ENCODE measurements at regions not wholly inside any gene's neighbourhood (a gene's known extent, or its start where the extent isn't known, plus 50 kb on each side); places are given as distances from the start of the nearest gene placed in this dataset.

GRCh38 chr14:43795600-43796228, 711.4 kb downstream of the FSCB start:
- no peak overlapping the region for H2BK120ac ChIP-seq (ENCODE audit: low read depth, low read length)
- no peak overlapping the region for H3K56ac ChIP-seq (ENCODE audit: extremely low read depth, insufficient read depth, low read length)
- no peak overlapping the region for H2AK5ac ChIP-seq (ENCODE audit: low read depth, low read length)
- no peak overlapping the region for H2BK5ac ChIP-seq (ENCODE audit: low read depth, low read length, poor library complexity, severe bottlenecking)
- H3K23ac ChIP-seq (ENCODE audit: low read depth, low read length), result no peak overlapping the region
- H3K4me2 ChIP-seq (ENCODE audit: low read depth, low read length), result no peak overlapping the region
- H3K18ac ChIP-seq (ENCODE audit: low read depth, low read length), result no peak overlapping the region
- no peaks in the 10 kb centered on the region for H4K20me1 ChIP-seq (ENCODE audit: insufficient read depth, low read length)
- H3K36me3 ChIP-seq (ENCODE audit: control insufficient read depth, insufficient read depth, low read length), result no peaks in the 10 kb centered on the region
- H3K27me3 ChIP-seq (ENCODE audit: control insufficient read depth, insufficient read depth, low read length), result no peaks in the 10 kb centered on the region
- ATAC-seq (ENCODE audit: low read depth) (no peak), DNase-seq (peak; percentile 0)
- no peaks in the 10 kb centered on the region for H3K79me1 ChIP-seq (ENCODE audit: low read depth in 1 of 2, low read length in 2 of 2)
- in situ Hi-C loops (cut with MboI; ENCODE audit: low sequenced_read_pairs) (no loop called here), intact Hi-C loops (cut with micrococcal nuclease) (no loop called here), dilution Hi-C loops (cut with HindIII; ENCODE audit: low sequenced_read_pairs, unreplicated experiment) (no loop called here)
- CTCF ChIA-PET, result no interaction called here
- H2BK20ac ChIP-seq (ENCODE audit: low read depth, low read length), result no peak overlapping the region
- H3K4me3 ChIP-seq (ENCODE audit: insufficient read depth, low read depth, low read length), result no peak overlapping the region
- POLR2A ChIA-PET (ENCODE audit: unreplicated experiment), result no interaction called here
- no peak for TF ChIP-seq RCOR1 (IDR thresholded peaks at IDR 0.05; ENCODE audit: insufficient replicate concordance, low read length)
- no peak for TF ChIP-seq POLR2A (IDR thresholded peaks at IDR 0.05; ENCODE audit: low read depth, low read length)
- TF ChIP-seq CTCF (conservative IDR thresholded peaks at IDR 0.05; ENCODE audit: low read depth, low read length), result peak; percentile 15; the same call in 1 of the 2 replicates
- no peak for TF ChIP-seq FOS (IDR thresholded peaks at IDR 0.05; ENCODE audit: low read depth, low read length)
- H2AFZ ChIP-seq (replicated peaks; ENCODE audit: low read length, poor library complexity), result no peak overlapping the region
- H3K9me3 ChIP-seq (ENCODE audit: control insufficient read depth, insufficient read depth, low read length), result no peaks in the 10 kb centered on the region
- no TSS peak for BruUV-seq (replicated peaks)
- no peaks in the 10 kb centered on the region for H3K4me1 ChIP-seq (ENCODE audit: control insufficient read depth, insufficient read depth, low read length)
- no peak overlapping the region for H2BK15ac ChIP-seq (ENCODE audit: low read depth, low read length)
- H4K91ac ChIP-seq (ENCODE audit: insufficient read depth, low read depth, low read length), result no peak overlapping the region
- H3K9ac ChIP-seq (ENCODE audit: low read depth, low read length), result no peak overlapping the region
- no peaks in the 10 kb centered on the region for H3K9me1 ChIP-seq (ENCODE audit: insufficient read depth, low read length)
- no peak overlapping the region for H3K14ac ChIP-seq (replicated peaks; ENCODE audit: low read depth, low read length)
- H4K5ac ChIP-seq (ENCODE audit: low read depth, low read length), result no peak overlapping the region
- H2AK9ac ChIP-seq (replicated peaks; ENCODE audit: low read depth, low read length, poor library complexity), result no peak overlapping the region
- no peak overlapping the region for H4K8ac ChIP-seq (ENCODE audit: low read depth in 2 of 2, low read length in 2 of 2)
- no peak overlapping the region for H3K27ac ChIP-seq (ENCODE audit: insufficient read depth, low read length)
- H3K4ac ChIP-seq (ENCODE audit: low read depth, low read length), result no peak overlapping the region
